Neural progenitor cell (in vitro differentiated cells): ENCODE measurements at regions not wholly inside any gene's neighbourhood (a gene's known extent, or its start where the extent isn't known, plus 50 kb on each side); places are given as distances from the start of the nearest gene placed in this dataset.

ENCODE experiments used
- DNase-seq: peaks from one replicate; pipeline ENCODE4 v3.0.0-alpha.2; 2016; ENCODE audit warnings: low spot score
- H2AFZ ChIP-seq: fragments of 200-600 bp; sonication (generic); replicated peaks from 2 replicates; pipeline ENCODE4 v1.6.1; 2016; ENCODE audit warnings: antibody characterized with exemption
- H3F3A ChIP-seq: fragments of 200-600 bp; sonication (generic); 2 replicates; pipeline ENCODE4 v1.6.1; 2016; ENCODE audit warnings: antibody characterized with exemption, low read depth
- H3K27ac ChIP-seq: fragments of 200-600 bp; sonication (generic); 2 replicates; pipeline ENCODE4 v1.5.1; 2016; ENCODE audit warnings: mild to moderate bottlenecking
- H3K27me3 ChIP-seq: fragments of 200-600 bp; sonication (generic); 2 replicates; pipeline ENCODE4 v1.6.1; 2016; ENCODE audit warnings: mild to moderate bottlenecking, moderate library complexity
- H3K36me3 ChIP-seq: fragments of 200-600 bp; sonication (generic); 2 replicates; pipeline ENCODE4 v1.5.1; 2016
- H3K4me1 ChIP-seq: fragments of 200-600 bp; sonication (generic); 2 replicates; pipeline ENCODE4 v1.6.1; 2016; ENCODE audit warnings: mixed run types
- H3K4me2 ChIP-seq: fragments of 200-600 bp; sonication (generic); 2 replicates; pipeline ENCODE4 v1.6.1; 2016
- H3K4me3 ChIP-seq: fragments of 200-600 bp; sonication (generic); 2 replicates; pipeline ENCODE4 v1.5.1; 2016
- H3K79me2 ChIP-seq: fragments of 200-600 bp; sonication (generic); 2 replicates; pipeline ENCODE4 v1.6.1; 2016; ENCODE audit warnings: low read depth
- H3K9ac ChIP-seq: fragments of 200-600 bp; sonication (generic); 2 replicates; pipeline ENCODE4 v1.6.1; 2016
- H3K9me3 ChIP-seq: fragments of 200-600 bp; sonication (generic); 2 replicates; pipeline ENCODE4 v1.5.1; 2016; ENCODE audit warnings: low read depth
- H4K20me1 ChIP-seq: fragments of 200-600 bp; sonication (generic); 2 replicates; pipeline ENCODE4 v1.6.1; 2016; ENCODE audit warnings: low read depth
- H3K27ac Mint-ChIP-seq: 3 replicates; pipeline ENCODE4 v1.8.0; 2021; ENCODE audit warnings: mixed read lengths
- H3K27me3 Mint-ChIP-seq: 2 replicates; pipeline ENCODE4 v1.8.0; 2022; ENCODE audit warnings: low read depth, mild to moderate bottlenecking, inconsistent platforms, moderate library complexity, mixed read lengths; ENCODE audit not compliant: insufficient read depth
- H3K36me3 Mint-ChIP-seq: 3 replicates; pipeline ENCODE4 v1.8.0; 2021; ENCODE audit warnings: mixed read lengths
- H3K4me1 Mint-ChIP-seq: 3 replicates; pipeline ENCODE4 v1.8.0; 2021; ENCODE audit warnings: mixed read lengths
- H3K4me3 Mint-ChIP-seq: 3 replicates; pipeline ENCODE4 v1.8.0; 2021; ENCODE audit warnings: mild to moderate bottlenecking, moderate library complexity, mixed read lengths
- H3K9me3 Mint-ChIP-seq: 3 replicates; pipeline ENCODE4 v1.8.0; 2020; ENCODE audit warnings: mixed read lengths
- EZH2 ChIP-seq: fragments of 200-600 bp; sonication (generic); IDR thresholded peaks from 2 replicates; pipeline ENCODE4 v1.6.1; 2017; ENCODE audit warnings: antibody characterized with exemption, mild to moderate bottlenecking, moderate library complexity
- EZH2phosphoT487 ChIP-seq: fragments of 200-600 bp; sonication (generic); IDR thresholded peaks from 2 replicates; pipeline ENCODE4 v1.6.1; 2017; ENCODE audit warnings: antibody characterized with exemption
- TF ChIP-seq, protein P1 (sequence below): fragments of 200-600 bp; sonication (generic); IDR thresholded peaks from 2 replicates; pipeline ENCODE4 v1.5.1; 2017; ENCODE audit warnings: antibody characterized with exemption, mild to moderate bottlenecking

DNA sequence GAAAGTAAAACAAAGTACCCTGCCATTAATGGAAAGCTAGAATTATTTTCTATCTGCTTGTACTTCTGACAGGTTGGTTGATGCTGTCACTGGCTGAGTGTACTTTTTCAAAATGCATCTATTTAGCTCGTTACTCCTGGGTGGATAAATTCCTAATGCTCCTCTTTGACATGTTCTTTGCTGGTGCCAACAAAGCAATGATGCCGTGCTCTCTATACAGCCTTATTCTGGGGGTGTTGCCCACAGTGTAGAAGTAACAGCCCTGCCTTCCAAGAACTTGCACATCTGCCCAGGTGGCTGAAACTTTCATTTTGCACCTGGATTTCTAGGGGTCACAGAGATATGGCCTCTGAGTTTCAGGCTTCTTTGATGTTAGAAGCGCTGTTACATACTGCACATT is 132.4 kb downstream of the SLC4A3 start:
- Mint-ChIP-seq H3K4me1 (peaks cover 10% of the 10 kb centered on the region), H3K27ac (no peak overlapping the region), H3K9me3 (peaks cover 11% of the 10 kb centered on the region), H3K36me3 (no peaks in the 10 kb centered on the region), H3K27me3 (peaks cover 8% of the 10 kb centered on the region), H3K4me3 (no peak overlapping the region)
- Histone ChIP-seq H3K9me3 (no peaks in the 10 kb centered on the region), H3F3A (no peaks in the 10 kb centered on the region), H3K36me3 (no peaks in the 10 kb centered on the region), H3K4me1 (peaks cover 6% of the 10 kb centered on the region), H3K79me2 (no peaks in the 10 kb centered on the region), H3K27me3 (no peaks in the 10 kb centered on the region), H3K4me3 (no peak overlapping the region), H3K9ac (no peak overlapping the region), H3K4me2 (no peak overlapping the region), H2AFZ (no peak overlapping the region), H4K20me1 (no peaks in the 10 kb centered on the region), H3K27ac (no peak overlapping the region)
- TF ChIP-seq EZH2phosphoT487 (no peak), EZH2 (no peak)
- TF ChIP-seq, protein P1, sequence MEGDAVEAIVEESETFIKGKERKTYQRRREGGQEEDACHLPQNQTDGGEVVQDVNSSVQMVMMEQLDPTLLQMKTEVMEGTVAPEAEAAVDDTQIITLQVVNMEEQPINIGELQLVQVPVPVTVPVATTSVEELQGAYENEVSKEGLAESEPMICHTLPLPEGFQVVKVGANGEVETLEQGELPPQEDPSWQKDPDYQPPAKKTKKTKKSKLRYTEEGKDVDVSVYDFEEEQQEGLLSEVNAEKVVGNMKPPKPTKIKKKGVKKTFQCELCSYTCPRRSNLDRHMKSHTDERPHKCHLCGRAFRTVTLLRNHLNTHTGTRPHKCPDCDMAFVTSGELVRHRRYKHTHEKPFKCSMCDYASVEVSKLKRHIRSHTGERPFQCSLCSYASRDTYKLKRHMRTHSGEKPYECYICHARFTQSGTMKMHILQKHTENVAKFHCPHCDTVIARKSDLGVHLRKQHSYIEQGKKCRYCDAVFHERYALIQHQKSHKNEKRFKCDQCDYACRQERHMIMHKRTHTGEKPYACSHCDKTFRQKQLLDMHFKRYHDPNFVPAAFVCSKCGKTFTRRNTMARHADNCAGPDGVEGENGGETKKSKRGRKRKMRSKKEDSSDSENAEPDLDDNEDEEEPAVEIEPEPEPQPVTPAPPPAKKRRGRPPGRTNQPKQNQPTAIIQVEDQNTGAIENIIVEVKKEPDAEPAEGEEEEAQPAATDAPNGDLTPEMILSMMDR = no peak
- DNase-seq = no peak

DNA sequence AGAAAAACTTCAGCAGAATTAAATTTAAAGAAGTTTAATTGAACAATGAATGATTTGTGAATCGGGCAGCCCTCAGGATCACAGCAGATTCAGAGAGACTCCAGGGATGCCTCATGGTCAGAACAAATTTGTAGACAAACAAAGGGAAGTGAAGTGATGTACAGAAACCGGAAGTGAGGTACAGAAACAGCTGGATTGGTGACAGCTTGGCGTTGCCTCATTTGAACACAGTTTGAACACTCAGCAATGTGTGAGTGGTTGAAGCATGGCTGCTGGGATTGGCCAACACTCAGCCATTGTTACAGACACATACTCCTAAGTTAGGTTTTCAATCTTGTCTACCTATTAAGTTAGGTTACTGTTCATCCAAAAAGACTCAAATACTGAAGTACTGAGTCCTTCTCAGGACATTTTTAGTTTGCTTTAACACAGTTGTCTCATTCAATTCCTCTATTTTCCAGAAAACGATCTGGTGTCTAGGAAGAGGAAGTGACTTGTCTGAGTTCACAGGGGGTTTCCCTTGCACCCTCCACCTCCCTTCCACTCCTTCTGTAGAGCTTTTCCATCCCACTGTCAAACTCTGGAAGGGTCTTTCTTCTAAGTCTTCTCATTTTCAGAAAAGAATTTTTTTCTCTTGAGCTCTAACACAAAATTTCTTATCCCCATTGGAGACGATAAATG is 137.9 kb downstream of the SLC4A3 start:
- no peak for DNase-seq
- Mint-ChIP-seq H3K4me3 (no peak overlapping the region), H3K27me3 (peaks cover 11% of the 10 kb centered on the region), H3K4me1 (peaks cover 8% of the 10 kb centered on the region), H3K27ac (no peak overlapping the region), H3K9me3 (peaks cover 5% of the 10 kb centered on the region), H3K36me3 (no peaks in the 10 kb centered on the region)
- Histone ChIP-seq H3K27ac (no peak overlapping the region), H3K4me1 (no peaks in the 10 kb centered on the region), H3F3A (no peaks in the 10 kb centered on the region), H3K9ac (no peak overlapping the region), H4K20me1 (no peaks in the 10 kb centered on the region), H3K36me3 (no peaks in the 10 kb centered on the region), H3K4me3 (no peak overlapping the region), H2AFZ (no peak overlapping the region), H3K9me3 (no peaks in the 10 kb centered on the region), H3K4me2 (no peak overlapping the region), H3K79me2 (no peaks in the 10 kb centered on the region), H3K27me3 (no peaks in the 10 kb centered on the region)
- TF ChIP-seq, protein P1 = no peak
- no peak for TF ChIP-seq EZH2

DNA sequence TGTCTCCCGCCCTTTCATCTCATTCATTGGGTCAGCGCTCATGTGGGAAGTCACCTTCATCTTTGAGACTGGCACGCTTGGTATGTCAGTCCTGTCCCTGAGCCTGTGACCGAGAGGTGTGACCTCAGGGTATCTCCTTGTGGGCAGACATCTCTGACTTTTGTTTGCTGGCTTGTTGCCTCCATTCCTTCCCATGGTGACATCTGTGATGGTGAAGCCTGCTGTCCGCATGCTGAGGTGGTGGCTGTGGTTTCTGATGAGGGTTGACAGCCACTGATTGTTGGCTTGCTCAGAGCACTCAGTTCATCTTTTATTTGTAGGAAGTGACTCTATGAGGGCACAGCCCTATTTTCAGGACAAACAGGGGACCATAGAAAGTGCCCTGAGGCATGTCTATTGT is 139.2 kb downstream of the SLC4A3 start:
- no peak for DNase-seq
- Mint-ChIP-seq H3K27me3 (peaks cover 9% of the 10 kb centered on the region), H3K4me1 (peaks cover 8% of the 10 kb centered on the region), H3K4me3 (no peak overlapping the region), H3K36me3 (no peaks in the 10 kb centered on the region), H3K9me3 (peaks cover 5% of the 10 kb centered on the region), H3K27ac (no peak overlapping the region)
- Histone ChIP-seq H3K4me3 (no peak overlapping the region), H3K4me2 (no peak overlapping the region), H4K20me1 (no peaks in the 10 kb centered on the region), H3K27me3 (no peaks in the 10 kb centered on the region), H3K36me3 (no peaks in the 10 kb centered on the region), H3K79me2 (no peaks in the 10 kb centered on the region), H3K4me1 (no peaks in the 10 kb centered on the region), H3K9ac (no peak overlapping the region), H3F3A (no peaks in the 10 kb centered on the region), H2AFZ (no peak overlapping the region), H3K27ac (no peak overlapping the region), H3K9me3 (no peaks in the 10 kb centered on the region)
- no peak for TF ChIP-seq EZH2phosphoT487
- TF ChIP-seq, protein P1 = no peak
- TF ChIP-seq EZH2 = no peak
